SK-MEL-5 (cell line): ENCODE measurements at regions not wholly inside any gene's neighbourhood (a gene's known extent, or its start where the extent isn't known, plus 50 kb on each side); places are given as distances from the start of the nearest gene placed in this dataset.

Source experiments
- DNase-seq: peaks from one replicate; pipeline ENCODE4 v3.0.0-alpha.2; 2016; ENCODE audit warnings: low read depth, low spot score
- in situ Hi-C: cut with HindIII; loops from 2 replicates; pipeline ENCODE4 v1.10.0; 2016; ENCODE audit warnings: low sequenced_read_pairs, high pct_unique_total_duplicates, low pct_unique_long_range_greater_than_20kb

- DNase-seq, result no peak
- in situ Hi-C loops, result no loop called here
These were observed 59.8 kb downstream of the MRPS30 start for GRCh38 chr5:44868541-44868940.

GRCh38 chr5:44869928-44870327, 61.2 kb downstream of the MRPS30 start:
- in situ Hi-C loops, result no loop called here
- DNase-seq, result no peak

- in situ Hi-C loops, result no loop called here
- no peak for DNase-seq
These were observed 61.7 kb downstream of the MRPS30 start for GRCh38 chr5:44870430-44870829.

- in situ Hi-C loops, result no loop called here
- no peak for DNase-seq
These were observed 62.7 kb downstream of the MRPS30 start for GRCh38 chr5:44871401-44871800.

- in situ Hi-C loops, result no loop called here
These were observed 67.2 kb downstream of the MRPS30 start for GRCh38 chr5:44875661-44876605.

GRCh38 chr5:44881266-44881665, 72.5 kb downstream of the MRPS30 start:
- in situ Hi-C loops, result no loop called here
- DNase-seq, result no peak

More at GRCh38 chr5:44875661-44876605, 67.2 kb downstream of the MRPS30 start:
- DNase-seq, result peak; percentile 88

- DNase-seq, result no peak
- in situ Hi-C loops, result no loop called here
These were observed 75.3 kb downstream of the MRPS30 start for GRCh38 chr5:44884036-44884435.

- DNase-seq, result peak; percentile 49
These were observed 77.2 kb downstream of the MRPS30 start for GRCh38 chr5:44885903-44886302.

GRCh38 chr5:44887722-44888121, 79.0 kb downstream of the MRPS30 start:
- in situ Hi-C loops, result no loop called here
- DNase-seq, result no peak

More at GRCh38 chr5:44885903-44886302, 77.2 kb downstream of the MRPS30 start:
- in situ Hi-C loops, result no loop called here

GRCh38 chr5:44888435-44888834, 79.7 kb downstream of the MRPS30 start:
- DNase-seq, result no peak
- in situ Hi-C loops, result no loop called here

- no peak for DNase-seq
These were observed 82.4 kb downstream of the MRPS30 start for GRCh38 chr5:44891116-44891515.

GRCh38 chr5:44900273-44900954, 91.7 kb downstream of the MRPS30 start:
- in situ Hi-C loops, result no loop called here

More at GRCh38 chr5:44891116-44891515, 82.4 kb downstream of the MRPS30 start:
- in situ Hi-C loops, result no loop called here

GRCh38 chr5:44907396-44907795, 98.6 kb downstream of the MRPS30 start:
- no peak for DNase-seq
- in situ Hi-C loops, result no loop called here

More at GRCh38 chr5:44900273-44900954, 91.7 kb downstream of the MRPS30 start:
- no peak for DNase-seq

- DNase-seq, result no peak
- in situ Hi-C loops, result no loop called here
These were observed 100.3 kb downstream of the MRPS30 start for GRCh38 chr5:44909004-44909403.

GRCh38 chr5:44911501-44911900, 102.8 kb downstream of the MRPS30 start:
- in situ Hi-C loops, result no loop called here
- no peak for DNase-seq

- in situ Hi-C loops, result no loop called here
- DNase-seq, result no peak
These were observed 105.5 kb downstream of the MRPS30 start for GRCh38 chr5:44914221-44914620.

GRCh38 chr5:44919560-44919959, 110.8 kb downstream of the MRPS30 start:
- in situ Hi-C loops, result no loop called here
- DNase-seq, result no peak

GRCh38 chr5:44927115-44927733, 118.5 kb downstream of the MRPS30 start:
- in situ Hi-C loops, result no loop called here
- no peak for DNase-seq
